ENCODE measurements at regions not wholly inside any gene's neighbourhood (a gene's known extent, or its start where the extent isn't known, plus 50 kb on each side); places are given as distances from the start of the nearest gene placed in this dataset.
A peak's percentile ranks its signal among the peaks of the same experiment; 100 is the strongest.

DNA sequence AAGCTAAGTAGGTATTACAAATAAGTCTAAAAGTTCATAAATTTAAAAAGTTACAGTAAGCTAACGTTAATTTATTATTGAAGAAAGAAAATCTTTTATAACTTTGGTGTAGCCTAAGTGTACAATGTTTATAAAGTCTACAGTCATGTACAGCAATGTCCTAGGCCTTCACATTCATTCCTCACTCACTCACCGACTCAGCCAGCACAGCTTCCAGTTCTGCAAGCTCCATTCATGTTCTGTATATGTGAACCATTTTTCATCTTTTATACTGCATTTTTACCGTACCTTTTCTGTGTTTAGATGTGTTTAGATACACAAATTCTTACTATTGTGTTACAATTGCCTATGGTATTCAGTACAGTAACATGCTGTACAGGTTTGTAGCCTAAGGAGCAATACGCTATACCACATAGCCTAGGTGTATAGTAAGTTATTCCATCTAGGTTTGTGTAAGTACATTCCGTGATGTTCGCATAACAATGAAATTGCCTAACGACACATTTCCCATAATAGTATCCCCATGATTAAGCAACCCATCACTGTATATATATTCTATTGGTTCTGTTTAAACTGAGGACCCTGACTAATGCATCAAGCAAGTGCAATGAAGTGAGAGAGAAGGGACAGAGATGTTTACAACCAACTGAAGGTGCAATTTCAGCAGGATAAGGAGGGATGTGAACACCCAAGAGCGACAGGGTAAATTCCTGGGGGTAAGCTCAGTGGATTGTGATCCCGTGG is 88.9 kb upstream of the TRIO start:
- no peak for TF ChIP-seq CTCF (IDR thresholded peaks at IDR 0.05)
- no peak overlapping the region for H3K27ac ChIP-seq
- no peak overlapping the region for H3K4me3 ChIP-seq
- H3K36me3 ChIP-seq = no peaks in the 10 kb centered on the region
- H3K27me3 ChIP-seq = no peaks in the 10 kb centered on the region
- H3K9me3 ChIP-seq = peaks cover 0 to 5% (median 0%) of the 10 kb centered on the region in 11 donors
- DNase-seq (no peak), ATAC-seq (no peak)
- intact Hi-C loops (cut with DNase I) = no loop called here
- no peaks in the 10 kb centered on the region for H3K4me1 ChIP-seq
- WGBS, 2 donors = 90 to 92% methylated on average over 9 of the region's 9 CpGs

DNA sequence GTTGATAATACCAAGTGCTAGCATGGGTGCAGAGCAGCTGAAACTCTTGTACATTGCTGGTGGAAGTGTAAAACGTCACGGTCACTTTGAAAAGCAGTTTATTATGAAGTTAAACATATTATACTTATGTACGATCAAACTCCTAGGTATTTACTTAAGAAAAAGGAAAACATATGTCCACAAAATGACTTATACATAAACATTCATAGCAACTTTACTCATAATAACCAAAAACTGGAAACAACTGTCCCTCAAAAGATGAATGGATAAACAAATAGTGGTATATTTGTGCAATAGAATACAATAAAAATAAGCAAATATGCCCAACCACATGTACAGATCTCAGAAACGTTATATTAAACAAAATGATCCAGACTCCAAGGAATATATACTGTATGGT is 92.3 kb upstream of the TRIO start:
- no peaks in the 10 kb centered on the region for H3K4me1 ChIP-seq
- TF ChIP-seq CTCF (IDR thresholded peaks at IDR 0.05) = no peak
- DNase-seq (no peak), ATAC-seq (no peak)
- no peak overlapping the region for H3K27ac ChIP-seq
- H3K36me3 ChIP-seq = no peaks in the 10 kb centered on the region
- H3K27me3 ChIP-seq = no peaks in the 10 kb centered on the region
- WGBS, 2 donors = 68 to 75% methylated on average over 4 of the region's 4 CpGs
- intact Hi-C loops (cut with DNase I) = no loop called here
- H3K4me3 ChIP-seq = no peak overlapping the region
- peaks cover 0 to 17% (median 0%) of the 10 kb centered on the region in 11 donors for H3K9me3 ChIP-seq

- no peaks in the 10 kb centered on the region for H3K27me3 ChIP-seq
- intact Hi-C loops (cut with DNase I) = no loop called here
- H3K4me3 ChIP-seq = no peak overlapping the region
- H3K36me3 ChIP-seq = no peaks in the 10 kb centered on the region
- H3K9me3 ChIP-seq = peaks cover 0 to 17% (median 0%) of the 10 kb centered on the region in 11 donors
- H3K4me1 ChIP-seq = no peaks in the 10 kb centered on the region
- no peak overlapping the region for H3K27ac ChIP-seq
- DNase-seq (no peak), ATAC-seq (no peak)
- TF ChIP-seq CTCF (IDR thresholded peaks at IDR 0.05) = no peak
These were observed 94.7 kb upstream of the TRIO start for GRCh38 chr5:14048434-14048833.

DNA sequence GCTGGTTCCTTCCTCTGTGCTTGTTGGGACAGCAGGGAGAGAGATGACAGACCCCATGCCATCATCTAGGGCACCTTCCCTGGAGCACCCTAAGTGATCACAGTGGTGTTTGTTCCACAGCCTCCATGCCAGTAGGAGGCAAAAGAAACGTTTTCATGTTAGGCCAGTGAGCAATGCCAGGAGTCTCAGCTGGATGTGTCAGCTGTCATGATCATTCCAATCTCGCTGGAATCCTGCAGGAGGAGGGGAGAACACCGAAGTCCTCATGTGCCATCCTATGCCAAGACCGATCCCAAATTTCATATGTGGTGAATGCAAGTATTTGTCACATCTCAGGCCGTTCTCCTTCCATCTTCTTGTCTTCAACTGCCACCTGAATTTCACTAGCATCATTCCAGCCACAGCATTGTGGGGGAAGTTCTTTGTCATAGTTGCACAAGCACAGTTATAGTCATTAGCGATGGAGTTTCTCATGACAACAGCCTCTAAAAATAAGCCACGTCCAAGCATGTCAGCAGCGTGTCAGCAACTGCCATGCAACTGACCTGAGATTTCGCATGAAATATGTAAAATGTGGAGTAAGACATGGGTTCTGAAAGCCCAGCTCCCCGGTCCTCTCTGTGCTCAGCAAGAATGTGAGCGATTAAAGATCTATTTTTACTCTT is 97.2 kb upstream of the DNAH5 start:
- TF ChIP-seq CTCF (IDR thresholded peaks at IDR 0.05) = no peak
- peaks cover 0 to 3% (median 0%) of the 10 kb centered on the region in 7 donors for H3K27me3 ChIP-seq
- intact Hi-C loops (cut with DNase I) = no loop called here
- no peak overlapping the region for H3K4me3 ChIP-seq
- 65 to 69% methylated on average over 11 of the region's 11 CpGs for WGBS, 2 donors
- peak in 1 of 8 donors; percentile 35 for ATAC-seq
- no peak overlapping the region for H3K27ac ChIP-seq
- H3K9me3 ChIP-seq = no peaks in the 10 kb centered on the region
- DNase-seq = no peak
- H3K4me1 ChIP-seq = peaks cover 0 to 26% (median 9%) of the 10 kb centered on the region in 9 donors
- H3K36me3 ChIP-seq = no peaks in the 10 kb centered on the region

Data from heart right ventricle (tissue), 16 donors.